ENCODE measurements at regions not wholly inside any gene's neighbourhood (a gene's known extent, or its start where the extent isn't known, plus 50 kb on each side); places are given as distances from the start of the nearest gene placed in this dataset.

DNA sequence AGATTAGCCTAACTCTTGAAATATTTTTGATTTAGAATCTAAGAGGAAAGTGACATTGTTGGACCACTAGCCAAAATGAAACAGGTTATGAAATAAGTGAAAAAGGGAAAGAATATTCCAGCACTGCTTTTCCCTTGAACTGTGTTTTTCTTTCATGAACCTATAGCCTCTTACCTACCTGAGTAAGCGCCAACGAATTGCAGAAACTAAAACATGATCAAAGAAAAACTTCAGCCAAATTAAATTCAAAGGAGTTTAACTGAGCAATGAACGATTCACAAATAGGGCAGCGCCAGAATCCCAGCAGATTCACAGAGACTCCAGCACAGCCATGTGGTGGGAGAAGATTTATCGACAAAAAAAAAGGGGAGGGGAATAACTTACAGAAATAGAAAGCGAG lies 518.6 kb downstream of the PIK3C3 start:
- Histone ChIP-seq H3K27ac (ENCODE audit: low read depth, low read length) (no peak overlapping the region), H3K4me3 (ENCODE audit: low read depth, low read length) (no peak overlapping the region), H3K27me3 (ENCODE audit: control insufficient read depth, insufficient read depth, low read length) (no peaks in the 10 kb centered on the region), H3K9ac (ENCODE audit: low read depth, low read length) (no peak overlapping the region), H3K36me3 (ENCODE audit: control insufficient read depth, insufficient read depth, low read length) (no peaks in the 10 kb centered on the region), H3K9me3 (ENCODE audit: control insufficient read depth, insufficient read depth, low read length) (no peaks in the 10 kb centered on the region), H3K4me1 (ENCODE audit: control insufficient read depth, insufficient read depth, low read length) (no peaks in the 10 kb centered on the region)

DNA sequence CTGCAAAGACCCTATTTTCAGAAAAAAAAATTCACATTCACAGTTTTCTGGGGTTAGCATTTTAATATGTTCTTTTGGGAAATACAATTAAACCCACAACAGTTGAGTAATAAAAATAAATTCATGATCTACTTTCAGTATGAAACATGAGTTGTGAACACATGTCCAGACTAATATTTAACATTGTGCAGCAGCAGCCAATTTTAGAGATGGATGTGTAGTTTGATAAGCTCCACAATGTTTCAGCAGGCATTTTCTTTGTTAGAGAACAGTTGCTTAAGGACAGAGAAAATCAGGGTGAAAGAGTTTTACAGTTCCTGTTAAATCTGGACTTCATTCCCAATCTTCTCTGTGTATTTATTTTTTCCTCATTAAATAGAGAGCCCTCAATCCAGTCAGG lies 519.5 kb downstream of the PIK3C3 start:
- Histone ChIP-seq H3K4me1 (ENCODE audit: control insufficient read depth, insufficient read depth, low read length) (no peaks in the 10 kb centered on the region), H3K4me3 (ENCODE audit: low read depth, low read length) (no peak overlapping the region), H3K9ac (ENCODE audit: low read depth, low read length) (no peak overlapping the region), H3K27me3 (ENCODE audit: control insufficient read depth, insufficient read depth, low read length) (no peaks in the 10 kb centered on the region), H3K36me3 (ENCODE audit: control insufficient read depth, insufficient read depth, low read length) (no peaks in the 10 kb centered on the region), H3K9me3 (ENCODE audit: control insufficient read depth, insufficient read depth, low read length) (no peaks in the 10 kb centered on the region), H3K27ac (ENCODE audit: low read depth, low read length) (no peak overlapping the region)

- Histone ChIP-seq H3K4me1 (ENCODE audit: control insufficient read depth, insufficient read depth, low read length) (no peaks in the 10 kb centered on the region), H3K9me3 (ENCODE audit: control insufficient read depth, insufficient read depth, low read length) (no peaks in the 10 kb centered on the region), H3K27me3 (ENCODE audit: control insufficient read depth, insufficient read depth, low read length) (no peaks in the 10 kb centered on the region), H3K27ac (ENCODE audit: low read depth, low read length) (no peak overlapping the region), H3K36me3 (ENCODE audit: control insufficient read depth, insufficient read depth, low read length) (no peaks in the 10 kb centered on the region), H3K4me3 (ENCODE audit: low read depth, low read length) (no peak overlapping the region), H3K9ac (ENCODE audit: low read depth, low read length) (no peak overlapping the region)
Measured at GRCh38 chr18:42475157-42475556, 520.1 kb downstream of the PIK3C3 start.

DNA sequence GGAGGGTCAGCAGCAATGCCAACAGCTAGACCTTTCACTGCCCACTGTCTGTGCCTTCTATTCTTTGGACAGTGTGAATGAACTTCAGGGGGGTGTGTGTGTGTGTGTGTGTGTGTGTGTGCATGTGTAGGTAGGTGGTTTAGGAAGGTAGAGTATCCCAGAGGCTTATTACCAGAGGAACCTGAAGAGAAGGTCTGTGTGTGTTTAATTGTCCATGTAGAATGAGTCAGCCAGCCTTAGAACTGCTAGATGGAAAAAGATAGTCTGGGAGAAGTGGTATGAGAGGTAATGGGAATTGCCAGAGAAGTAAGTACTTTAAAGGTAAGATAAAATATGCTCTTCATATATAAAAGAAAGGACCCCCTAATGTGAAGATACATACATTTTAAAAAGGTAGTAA lies 522.2 kb downstream of the PIK3C3 start:
- no peak overlapping the region for H3K27ac ChIP-seq (ENCODE audit: low read depth, low read length)
- H3K36me3 ChIP-seq (ENCODE audit: control insufficient read depth, insufficient read depth, low read length), result no peaks in the 10 kb centered on the region
- no peaks in the 10 kb centered on the region for H3K4me1 ChIP-seq (ENCODE audit: control insufficient read depth, insufficient read depth, low read length)
- no peaks in the 10 kb centered on the region for H3K9me3 ChIP-seq (ENCODE audit: control insufficient read depth, insufficient read depth, low read length)
- no peaks in the 10 kb centered on the region for H3K27me3 ChIP-seq (ENCODE audit: control insufficient read depth, insufficient read depth, low read length)
- no peak overlapping the region for H3K4me3 ChIP-seq (ENCODE audit: low read depth, low read length)
- H3K9ac ChIP-seq (ENCODE audit: low read depth, low read length), result no peak overlapping the region

DNA sequence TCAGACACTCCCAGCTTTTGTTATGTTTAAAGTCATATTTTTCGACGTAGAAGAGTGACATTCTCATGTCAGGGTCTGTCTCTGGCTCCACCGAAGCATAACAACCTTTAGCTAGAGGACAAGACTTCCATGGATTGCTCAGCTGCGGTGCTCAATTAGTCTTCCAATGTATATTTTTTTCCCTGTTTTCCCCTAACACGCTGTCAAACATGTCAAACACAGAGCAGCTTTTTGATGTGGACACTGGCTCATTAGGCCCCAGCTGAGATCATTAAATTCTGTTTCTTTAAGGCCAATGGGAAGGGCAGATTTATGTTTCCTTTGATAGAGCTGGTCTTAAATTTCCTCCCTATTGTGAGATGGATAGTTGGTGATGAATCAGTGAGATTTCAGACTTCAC lies 525.4 kb downstream of the PIK3C3 start:
- Histone ChIP-seq H3K4me1 (ENCODE audit: control insufficient read depth, insufficient read depth, low read length) (no peaks in the 10 kb centered on the region), H3K9me3 (ENCODE audit: control insufficient read depth, insufficient read depth, low read length) (no peaks in the 10 kb centered on the region; the same call in 1 of the 2 replicates)

DNA sequence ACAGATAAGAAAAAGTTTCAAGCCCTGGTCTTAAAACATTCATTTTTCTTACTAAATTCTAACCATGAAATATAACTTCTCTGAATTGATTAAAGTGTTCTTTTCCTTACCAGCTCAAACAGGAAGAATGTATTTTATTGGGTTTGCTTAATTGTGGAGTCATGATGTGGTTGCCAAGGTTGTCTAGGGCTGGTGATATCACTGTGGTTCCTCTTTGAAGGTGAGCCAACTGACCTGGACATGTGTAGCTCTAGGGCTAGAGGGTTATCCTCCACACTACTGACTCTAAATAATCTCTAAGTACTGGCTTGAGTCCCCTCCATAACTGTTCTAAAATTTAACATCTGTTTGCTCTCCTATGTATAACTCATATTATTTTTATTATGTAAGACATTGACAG lies 529.6 kb downstream of the PIK3C3 start:
- H3K4me3 ChIP-seq (ENCODE audit: low read depth, low read length), result no peak overlapping the region
- no peak overlapping the region for H3K27ac ChIP-seq (ENCODE audit: low read depth, low read length)
- H3K9me3 ChIP-seq (ENCODE audit: control insufficient read depth, insufficient read depth, low read length), result no peaks in the 10 kb centered on the region; the same call in 1 of the 2 replicates

More for the DNA sequence above, 525.4 kb downstream of the PIK3C3 start:
- Histone ChIP-seq H3K36me3 (ENCODE audit: control insufficient read depth, insufficient read depth, low read length) (no peaks in the 10 kb centered on the region), H3K9ac (ENCODE audit: low read depth, low read length) (no peak overlapping the region), H3K4me3 (ENCODE audit: low read depth, low read length) (no peak overlapping the region), H3K27ac (ENCODE audit: low read depth, low read length) (no peak overlapping the region), H3K27me3 (ENCODE audit: control insufficient read depth, insufficient read depth, low read length) (no peaks in the 10 kb centered on the region)

DNA sequence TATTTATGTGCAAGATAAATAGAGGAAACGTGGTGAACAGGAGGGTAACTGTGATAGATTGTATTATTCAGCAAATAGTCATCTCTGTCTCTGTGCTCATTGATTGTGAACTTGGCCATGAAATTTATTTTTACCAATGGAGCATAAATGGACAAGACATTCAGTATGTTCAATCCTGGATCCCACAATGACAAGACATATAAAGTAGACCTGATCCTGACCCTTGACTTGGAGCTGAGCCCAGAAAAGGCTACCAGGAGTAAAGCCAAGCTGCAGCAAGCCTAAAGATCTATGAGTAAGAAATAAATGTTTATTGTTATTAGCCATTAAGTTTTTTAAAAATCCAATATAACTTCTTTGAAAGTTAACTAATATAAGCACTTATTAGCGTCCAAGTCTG lies 531.2 kb downstream of the PIK3C3 start:
- H3K9me3 ChIP-seq (ENCODE audit: control insufficient read depth, insufficient read depth, low read length), result no peaks in the 10 kb centered on the region; the same call in 1 of the 2 replicates
- H3K4me1 ChIP-seq (ENCODE audit: control insufficient read depth, insufficient read depth, low read length), result no peaks in the 10 kb centered on the region
- H3K9ac ChIP-seq (ENCODE audit: low read depth, low read length), result no peak overlapping the region
- no peak overlapping the region for H3K4me3 ChIP-seq (ENCODE audit: low read depth, low read length)
- H3K36me3 ChIP-seq (ENCODE audit: control insufficient read depth, insufficient read depth, low read length), result no peaks in the 10 kb centered on the region
- H3K27ac ChIP-seq (ENCODE audit: low read depth, low read length), result no peak overlapping the region
- H3K27me3 ChIP-seq (ENCODE audit: control insufficient read depth, insufficient read depth, low read length), result no peaks in the 10 kb centered on the region

More for the DNA sequence above, 529.6 kb downstream of the PIK3C3 start:
- H3K4me1 ChIP-seq (ENCODE audit: control insufficient read depth, insufficient read depth, low read length), result no peaks in the 10 kb centered on the region
- no peaks in the 10 kb centered on the region for H3K36me3 ChIP-seq (ENCODE audit: control insufficient read depth, insufficient read depth, low read length)
- no peak overlapping the region for H3K9ac ChIP-seq (ENCODE audit: low read depth, low read length)
- no peaks in the 10 kb centered on the region for H3K27me3 ChIP-seq (ENCODE audit: control insufficient read depth, insufficient read depth, low read length)

- no peak overlapping the region for H3K27ac ChIP-seq (ENCODE audit: low read depth, low read length)
- H3K9ac ChIP-seq (ENCODE audit: low read depth, low read length), result no peak overlapping the region
- H3K4me1 ChIP-seq (ENCODE audit: control insufficient read depth, insufficient read depth, low read length), result no peaks in the 10 kb centered on the region
- H3K9me3 ChIP-seq (ENCODE audit: control insufficient read depth, insufficient read depth, low read length), result no peaks in the 10 kb centered on the region
- H3K4me3 ChIP-seq (ENCODE audit: low read depth, low read length), result no peak overlapping the region
- H3K27me3 ChIP-seq (ENCODE audit: control insufficient read depth, insufficient read depth, low read length), result no peaks in the 10 kb centered on the region
- no peaks in the 10 kb centered on the region for H3K36me3 ChIP-seq (ENCODE audit: control insufficient read depth, insufficient read depth, low read length)
Measured at GRCh38 chr18:42508683-42509296, 553.8 kb downstream of the PIK3C3 start.

GRCh38 chr18:42509750-42510415 lies 554.8 kb downstream of the PIK3C3 start:
- Histone ChIP-seq H3K4me3 (ENCODE audit: low read depth, low read length) (no peak overlapping the region), H3K9ac (ENCODE audit: low read depth, low read length) (no peak overlapping the region), H3K27ac (ENCODE audit: low read depth, low read length) (no peak overlapping the region), H3K9me3 (ENCODE audit: control insufficient read depth, insufficient read depth, low read length) (no peaks in the 10 kb centered on the region), H3K36me3 (ENCODE audit: control insufficient read depth, insufficient read depth, low read length) (no peaks in the 10 kb centered on the region), H3K27me3 (ENCODE audit: control insufficient read depth, insufficient read depth, low read length) (no peaks in the 10 kb centered on the region), H3K4me1 (ENCODE audit: control insufficient read depth, insufficient read depth, low read length) (no peaks in the 10 kb centered on the region)

- Histone ChIP-seq H3K27ac (ENCODE audit: low read depth, low read length) (no peak overlapping the region), H3K36me3 (ENCODE audit: control insufficient read depth, insufficient read depth, low read length) (no peaks in the 10 kb centered on the region), H3K9ac (ENCODE audit: low read depth, low read length) (no peak overlapping the region), H3K4me1 (ENCODE audit: control insufficient read depth, insufficient read depth, low read length) (no peaks in the 10 kb centered on the region), H3K27me3 (ENCODE audit: control insufficient read depth, insufficient read depth, low read length) (no peaks in the 10 kb centered on the region), H3K9me3 (ENCODE audit: control insufficient read depth, insufficient read depth, low read length) (no peaks in the 10 kb centered on the region), H3K4me3 (ENCODE audit: low read depth, low read length) (no peak overlapping the region)
Measured at GRCh38 chr18:42510540-42510939, 555.5 kb downstream of the PIK3C3 start.

GRCh38 chr18:42513441-42513840 lies 558.4 kb downstream of the PIK3C3 start:
- H3K4me3 ChIP-seq (ENCODE audit: low read depth, low read length), result no peak overlapping the region
- H3K27me3 ChIP-seq (ENCODE audit: control insufficient read depth, insufficient read depth, low read length), result no peaks in the 10 kb centered on the region
- no peaks in the 10 kb centered on the region for H3K4me1 ChIP-seq (ENCODE audit: control insufficient read depth, insufficient read depth, low read length)
- H3K27ac ChIP-seq (ENCODE audit: low read depth, low read length), result no peak overlapping the region
- no peaks in the 10 kb centered on the region; the same call in 1 of the 2 replicates for H3K9me3 ChIP-seq (ENCODE audit: control insufficient read depth, insufficient read depth, low read length)
- H3K36me3 ChIP-seq (ENCODE audit: control insufficient read depth, insufficient read depth, low read length), result no peaks in the 10 kb centered on the region
- no peak overlapping the region for H3K9ac ChIP-seq (ENCODE audit: low read depth, low read length)

Measured in HUES48 (cell line).